NT2/D1 (cell line): ENCODE measurements at regions not wholly inside any gene's neighbourhood (a gene's known extent, or its start where the extent isn't known, plus 50 kb on each side); places are given as distances from the start of the nearest gene placed in this dataset.

Experiments
- SUZ12 ChIP-seq: IDR thresholded peaks from 2 replicates; pipeline ENCODE4 v1.6.1; 2011; ENCODE audit not compliant: insufficient read length, insufficient read depth; ENCODE audit errors: extremely low read depth
- YY1 ChIP-seq: IDR thresholded peaks from 2 replicates; pipeline ENCODE4 v1.6.1; 2011; ENCODE audit not compliant: insufficient read length, insufficient read depth

- TF ChIP-seq YY1 = no peak
- TF ChIP-seq SUZ12 = no peak
Measured at GRCh38 chr7:98705626-98706025, 88.5 kb downstream of the NPTX2 start.
